LNCAP (cell line): ENCODE measurements at regions not wholly inside any gene's neighbourhood (a gene's known extent, or its start where the extent isn't known, plus 50 kb on each side); places are given as distances from the start of the nearest gene placed in this dataset.

Experiments
- TF ChIP-seq, protein P1 (sequence below): fragments of 450-650 bp; IDR thresholded peaks from 2 replicates; pipeline ENCODE4 v1.5.1; 2017; ENCODE audit warnings: mild to moderate bottlenecking

GRCh38 chr12:4143896-4144295, 129.7 kb upstream of the CCND2 start:
- TF ChIP-seq, protein P1, sequence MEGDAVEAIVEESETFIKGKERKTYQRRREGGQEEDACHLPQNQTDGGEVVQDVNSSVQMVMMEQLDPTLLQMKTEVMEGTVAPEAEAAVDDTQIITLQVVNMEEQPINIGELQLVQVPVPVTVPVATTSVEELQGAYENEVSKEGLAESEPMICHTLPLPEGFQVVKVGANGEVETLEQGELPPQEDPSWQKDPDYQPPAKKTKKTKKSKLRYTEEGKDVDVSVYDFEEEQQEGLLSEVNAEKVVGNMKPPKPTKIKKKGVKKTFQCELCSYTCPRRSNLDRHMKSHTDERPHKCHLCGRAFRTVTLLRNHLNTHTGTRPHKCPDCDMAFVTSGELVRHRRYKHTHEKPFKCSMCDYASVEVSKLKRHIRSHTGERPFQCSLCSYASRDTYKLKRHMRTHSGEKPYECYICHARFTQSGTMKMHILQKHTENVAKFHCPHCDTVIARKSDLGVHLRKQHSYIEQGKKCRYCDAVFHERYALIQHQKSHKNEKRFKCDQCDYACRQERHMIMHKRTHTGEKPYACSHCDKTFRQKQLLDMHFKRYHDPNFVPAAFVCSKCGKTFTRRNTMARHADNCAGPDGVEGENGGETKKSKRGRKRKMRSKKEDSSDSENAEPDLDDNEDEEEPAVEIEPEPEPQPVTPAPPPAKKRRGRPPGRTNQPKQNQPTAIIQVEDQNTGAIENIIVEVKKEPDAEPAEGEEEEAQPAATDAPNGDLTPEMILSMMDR, result peak; percentile 24; the same call in 1 of the 2 replicates

- TF ChIP-seq, protein P1, result no peak
Observed at GRCh38 chr12:4141348-4142270, 132.0 kb upstream of the CCND2 start.

DNA sequence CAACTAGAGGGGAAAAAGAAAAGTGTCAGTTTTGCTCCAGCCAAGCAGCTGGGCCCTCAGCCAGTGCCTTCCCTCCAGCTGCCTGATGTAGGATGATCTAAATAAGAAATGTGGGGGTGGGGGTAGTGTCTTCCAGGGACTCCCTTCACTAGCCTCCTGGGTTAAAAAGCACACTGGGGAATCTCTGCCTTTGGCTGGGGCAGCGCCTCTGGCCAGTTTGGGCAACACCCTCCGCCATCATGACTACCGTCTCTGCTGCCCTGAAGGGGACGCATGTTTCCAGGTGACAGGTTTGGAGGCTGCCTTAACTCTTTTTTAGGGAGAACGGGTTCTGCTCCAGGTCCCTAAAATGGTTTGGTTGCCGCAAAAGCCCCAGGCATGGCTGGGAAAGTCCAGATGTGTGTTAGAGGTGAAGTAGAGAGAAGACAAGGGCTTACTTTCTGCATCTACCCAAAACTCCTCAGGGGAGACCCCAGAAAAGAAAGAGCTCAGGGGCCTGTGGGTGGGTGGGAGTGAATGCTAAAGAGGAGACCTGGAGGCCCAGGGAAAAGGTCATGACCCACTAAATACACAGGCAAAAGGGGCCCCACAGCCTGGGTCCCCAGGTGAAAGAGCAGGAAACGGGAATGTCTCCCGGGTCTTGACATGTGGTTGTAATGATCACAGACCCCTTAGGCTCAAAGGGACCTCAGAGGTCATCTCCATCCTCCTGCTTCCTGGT, 132.8 kb upstream of the CCND2 start:
- TF ChIP-seq, protein P1, result no peak

DNA sequence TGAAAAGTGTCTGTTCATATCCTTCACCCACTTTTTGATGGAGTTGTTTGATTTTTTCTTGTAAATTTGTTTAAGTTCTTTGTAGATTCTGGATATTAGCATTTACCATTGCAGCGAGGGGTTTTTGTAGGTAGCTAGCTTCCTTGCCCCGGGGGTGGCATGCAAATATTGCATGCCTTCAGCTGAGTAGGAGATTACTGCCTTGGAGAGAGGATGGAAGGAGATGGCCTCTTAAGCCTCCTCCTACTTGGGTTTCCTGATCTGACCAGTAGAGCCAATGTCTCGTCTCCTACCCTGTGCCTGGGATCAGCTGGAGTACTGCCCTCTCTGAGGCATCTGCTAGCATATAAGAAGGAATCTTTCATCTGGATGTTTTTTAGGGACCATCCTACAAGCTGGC, 134.4 kb upstream of the CCND2 start:
- TF ChIP-seq, protein P1, result no peak

GRCh38 chr12:4138051-4138450, 135.5 kb upstream of the CCND2 start:
- TF ChIP-seq, protein P1, result no peak

GRCh38 chr12:4137441-4137840, 136.1 kb upstream of the CCND2 start:
- TF ChIP-seq, protein P1, result no peak

DNA sequence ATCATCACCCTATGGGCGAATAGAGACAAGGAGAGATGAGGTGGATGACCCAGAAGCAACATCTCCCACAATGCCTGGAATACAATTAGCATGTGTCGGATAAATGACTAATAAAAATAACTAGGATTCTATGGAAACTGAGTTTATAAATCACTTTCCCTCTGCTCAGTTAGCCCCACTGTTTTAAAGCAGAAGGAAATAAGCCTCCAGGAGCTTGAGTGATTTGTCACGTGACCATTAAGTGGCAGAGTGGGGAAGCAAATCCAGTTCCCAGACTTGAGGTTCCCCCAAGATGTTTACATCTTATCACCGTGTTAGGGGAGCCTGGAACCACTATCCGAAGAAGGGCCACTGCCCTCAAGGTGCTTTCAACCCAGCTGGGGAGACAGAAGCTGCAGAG, 136.5 kb upstream of the CCND2 start:
- TF ChIP-seq, protein P1, result no peak
